Heart left ventricle (tissue), 13 donors: ENCODE measurements at regions not wholly inside any gene's neighbourhood (a gene's known extent, or its start where the extent isn't known, plus 50 kb on each side); places are given as distances from the start of the nearest gene placed in this dataset.

Experiments
- POLR2A ChIP-seq, 2 donors: fragments of 450-650 bp; IDR thresholded peaks; one replicate each; pipeline ENCODE4 v1.6.1; 2017; ENCODE audit warnings: antibody characterized with exemption in 2 of 2, mild to moderate bottlenecking in 2 of 2, moderate library complexity in 2 of 2
- TF ChIP-seq, protein P1 (sequence below), 12 donors: fragments of 200-600 bp; sonication (generic) in 4 of 12; IDR thresholded peaks; one replicate each; pipeline versions ENCODE4 v1.5.0 to v1.8.0; 2018 to 2022; ENCODE audit warnings: antibody characterized with exemption in 12 of 12, mild to moderate bottlenecking in 5 of 12
- donor health status: ischemic (EF 13 %, LVEDD 7.1; RV severe dilation, severe dysfunction).
- donor health status: DM: no; HTN: yes; CAD: no.
- donor health status: DM: no; HTN: no; CAD: no.
- donor health status: ischemic (EF 25% LVEDD 6.9; RV normal size, moderate dysfunction).
- donor health status: ischemic (EF 25% LVEDD 5.7; RV mildly dilated, moderate dysfunction).
- donor health status: ischemic (EF 35%, LVEDD 5.7; RV mildly dilated, moderate dysfunction).
- donor health status: nonischemic (EF 11% LVEDD 7.7; RV severe dilation, severe dysfunction).
- donor health status: DM: yes; HTN: yes; CAD: no.
- donor health status: PGD.
- donor health status: ischemic (EF 29% LVEDD 5.4; RV normal size, mild dysfunction).
- donor health status: nonischemic (EF 23%, LVEDD 6.1; RV moderate dilation, normal function).

DNA sequence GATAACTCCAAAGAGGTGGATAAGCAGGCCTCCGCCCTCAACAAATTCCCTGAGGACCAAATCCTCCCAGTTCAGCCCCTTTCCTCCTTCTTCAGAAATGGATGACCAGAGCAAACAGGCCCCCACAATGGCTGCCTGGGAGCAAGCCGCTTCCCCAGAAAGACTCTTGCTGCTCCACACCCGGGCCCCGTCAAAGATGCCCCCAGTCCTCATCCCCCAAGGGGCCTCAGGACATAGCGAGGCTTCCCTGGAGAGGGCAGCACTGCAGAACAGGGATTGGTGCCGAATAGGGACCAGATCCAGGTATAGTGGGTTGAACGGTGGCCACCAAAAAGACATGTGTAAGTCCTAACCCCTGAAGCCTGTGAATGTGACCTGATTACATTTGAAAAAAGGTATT, 502.3 kb downstream of the SHQ1 start:
- TF ChIP-seq, protein P1, sequence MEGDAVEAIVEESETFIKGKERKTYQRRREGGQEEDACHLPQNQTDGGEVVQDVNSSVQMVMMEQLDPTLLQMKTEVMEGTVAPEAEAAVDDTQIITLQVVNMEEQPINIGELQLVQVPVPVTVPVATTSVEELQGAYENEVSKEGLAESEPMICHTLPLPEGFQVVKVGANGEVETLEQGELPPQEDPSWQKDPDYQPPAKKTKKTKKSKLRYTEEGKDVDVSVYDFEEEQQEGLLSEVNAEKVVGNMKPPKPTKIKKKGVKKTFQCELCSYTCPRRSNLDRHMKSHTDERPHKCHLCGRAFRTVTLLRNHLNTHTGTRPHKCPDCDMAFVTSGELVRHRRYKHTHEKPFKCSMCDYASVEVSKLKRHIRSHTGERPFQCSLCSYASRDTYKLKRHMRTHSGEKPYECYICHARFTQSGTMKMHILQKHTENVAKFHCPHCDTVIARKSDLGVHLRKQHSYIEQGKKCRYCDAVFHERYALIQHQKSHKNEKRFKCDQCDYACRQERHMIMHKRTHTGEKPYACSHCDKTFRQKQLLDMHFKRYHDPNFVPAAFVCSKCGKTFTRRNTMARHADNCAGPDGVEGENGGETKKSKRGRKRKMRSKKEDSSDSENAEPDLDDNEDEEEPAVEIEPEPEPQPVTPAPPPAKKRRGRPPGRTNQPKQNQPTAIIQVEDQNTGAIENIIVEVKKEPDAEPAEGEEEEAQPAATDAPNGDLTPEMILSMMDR (IDR thresholded peaks at IDR 0.05), result no peak
- no peak for TF ChIP-seq POLR2A (IDR thresholded peaks at IDR 0.05)
